ENCODE measurements at regions not wholly inside any gene's neighbourhood (a gene's known extent, or its start where the extent isn't known, plus 50 kb on each side); places are given as distances from the start of the nearest gene placed in this dataset.
"Not testable (repeated sequence)": the region's sequence is repeated elsewhere in the genome, so short reads cannot be mapped to it uniquely, and the experiment has no call there.

GRCh38 chr9:74036549-74037231, 460.4 kb upstream of the RORB start:
- no peak for DNase-seq

- no peak for DNase-seq
Observed at GRCh38 chr9:74037274-74037673, 459.9 kb upstream of the RORB start.

DNA sequence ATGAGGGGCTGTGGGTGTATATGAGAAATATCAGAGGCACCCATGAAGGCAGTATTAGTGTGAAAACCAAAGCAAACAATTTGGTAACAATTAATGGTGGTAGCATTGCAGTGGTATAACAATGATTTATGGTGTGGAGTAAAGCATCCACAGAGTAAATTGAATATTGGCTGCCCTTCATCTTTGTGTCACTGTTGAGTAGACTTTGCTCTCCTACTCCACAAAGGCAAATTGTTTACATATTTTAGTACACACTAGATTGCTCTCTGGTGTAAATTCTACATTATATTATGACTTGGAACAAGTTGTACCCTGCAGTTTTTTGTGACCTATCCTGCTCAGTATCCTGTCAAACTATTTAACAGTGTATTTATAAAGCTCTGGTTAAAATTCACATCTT, 455.5 kb upstream of the RORB start:
- no peak for DNase-seq

DNA sequence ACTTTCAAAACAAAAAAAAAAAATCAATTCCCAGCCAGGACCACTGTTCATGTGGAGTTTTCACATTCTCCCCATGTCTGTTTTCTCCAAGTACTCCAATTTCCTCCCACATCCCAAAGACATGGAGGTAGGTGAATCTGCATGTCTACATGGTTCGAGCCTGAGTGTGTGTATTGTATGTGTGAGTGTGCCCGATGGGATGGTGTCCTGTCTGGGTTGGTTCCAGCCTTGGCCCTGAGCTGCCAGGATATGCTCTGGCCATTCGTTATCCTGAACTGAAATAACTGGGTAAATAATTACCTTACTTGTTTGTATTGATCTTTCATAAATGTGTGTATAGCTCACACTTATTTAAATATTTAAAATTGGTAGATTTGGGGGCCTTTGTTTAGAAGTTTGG, 452.3 kb upstream of the RORB start:
- no peak for DNase-seq

DNA sequence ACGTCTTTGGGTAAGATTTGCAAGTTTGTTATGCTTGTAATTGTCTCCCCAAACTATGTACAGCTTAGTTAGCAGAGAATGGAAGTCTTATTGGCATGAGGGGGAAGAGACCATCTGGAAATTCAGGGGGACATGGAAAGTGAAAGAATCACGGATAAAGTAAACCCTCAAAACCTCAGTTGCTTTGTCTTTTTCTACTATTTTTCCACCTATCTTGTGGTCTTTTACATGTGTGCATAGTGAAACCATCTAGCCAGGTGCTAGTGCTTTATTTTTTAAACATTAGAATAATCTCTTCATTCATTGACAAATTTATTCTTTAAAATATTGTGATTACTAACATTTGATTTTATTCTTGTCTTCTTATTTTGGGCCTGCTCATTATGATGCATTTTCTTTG, 441.1 kb upstream of the RORB start:
- no peak for DNase-seq

GRCh38 chr9:74057051-74057450, 440.1 kb upstream of the RORB start:
- DNase-seq, result not testable (repeated sequence)

GRCh38 chr9:74064702-74065101, 432.4 kb upstream of the RORB start:
- DNase-seq, result no peak

GRCh38 chr9:74066128-74066527, 431.0 kb upstream of the RORB start:
- DNase-seq, result no peak

DNA sequence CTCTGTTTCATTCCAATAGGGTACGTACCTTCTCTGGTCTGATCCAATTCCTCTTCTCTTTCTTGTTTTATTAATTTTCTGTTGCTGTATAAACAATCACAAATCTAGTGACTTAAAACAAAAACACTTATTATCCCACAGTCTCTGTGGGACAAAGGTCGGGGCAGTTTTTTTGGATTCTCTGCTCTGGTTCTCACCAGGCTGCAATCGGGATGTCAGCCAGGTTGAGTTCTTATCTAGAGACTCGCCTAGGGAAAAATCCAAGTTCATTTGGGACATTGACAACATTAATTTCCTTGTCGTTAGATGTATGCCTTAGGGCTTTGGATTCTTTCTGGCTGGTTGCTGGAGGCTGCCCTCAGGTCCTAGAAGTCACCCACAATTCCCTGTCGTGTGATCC, 430.5 kb upstream of the RORB start:
- DNase-seq, result no peak

GRCh38 chr9:74071502-74071901, 425.6 kb upstream of the RORB start:
- no peak for DNase-seq

DNA sequence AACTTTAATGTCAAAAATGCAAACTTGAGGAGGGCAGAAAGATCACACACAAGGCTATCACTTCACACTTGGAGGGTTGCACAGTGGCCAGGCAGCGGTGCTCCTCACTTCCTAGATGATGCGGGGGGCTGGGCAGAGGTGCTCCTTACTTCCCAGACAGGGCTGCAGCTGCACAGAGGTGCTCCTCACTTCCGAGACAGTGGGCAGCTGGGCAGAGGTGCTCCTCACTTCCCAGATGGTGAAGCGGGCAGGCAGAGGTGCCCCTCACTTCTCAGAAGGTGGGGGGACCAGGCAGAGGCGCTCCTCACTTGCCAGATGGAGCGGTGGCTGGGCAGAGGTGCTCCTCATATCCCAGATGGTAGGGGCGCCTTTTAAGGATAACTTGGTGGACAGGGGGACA, 423.2 kb upstream of the RORB start:
- no peak for DNase-seq

GRCh38 chr9:74078647-74079046, 418.5 kb upstream of the RORB start:
- no peak for DNase-seq

DNA sequence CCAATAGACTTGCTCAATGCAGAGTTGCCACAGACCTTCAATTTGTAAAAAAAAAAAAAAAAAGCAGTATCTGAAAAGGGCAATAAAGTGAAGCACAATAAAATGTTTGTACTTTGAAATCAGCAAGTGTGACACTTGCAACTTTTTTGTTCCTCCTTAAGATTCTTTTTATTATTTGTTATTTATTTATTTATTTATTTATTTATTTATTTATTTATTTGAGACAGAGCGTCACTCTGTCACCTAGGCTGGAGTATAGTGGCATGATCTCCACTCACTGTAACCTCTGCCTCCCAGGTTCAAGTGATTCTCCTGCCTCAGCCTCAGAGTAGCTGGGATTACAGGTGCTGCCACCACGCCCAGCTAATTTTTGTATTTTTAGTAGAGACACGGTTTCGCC, 416.5 kb upstream of the RORB start:
- not testable (repeated sequence) for DNase-seq

GRCh38 chr9:74083681-74084433, 413.3 kb upstream of the RORB start:
- no peak for DNase-seq

DNA sequence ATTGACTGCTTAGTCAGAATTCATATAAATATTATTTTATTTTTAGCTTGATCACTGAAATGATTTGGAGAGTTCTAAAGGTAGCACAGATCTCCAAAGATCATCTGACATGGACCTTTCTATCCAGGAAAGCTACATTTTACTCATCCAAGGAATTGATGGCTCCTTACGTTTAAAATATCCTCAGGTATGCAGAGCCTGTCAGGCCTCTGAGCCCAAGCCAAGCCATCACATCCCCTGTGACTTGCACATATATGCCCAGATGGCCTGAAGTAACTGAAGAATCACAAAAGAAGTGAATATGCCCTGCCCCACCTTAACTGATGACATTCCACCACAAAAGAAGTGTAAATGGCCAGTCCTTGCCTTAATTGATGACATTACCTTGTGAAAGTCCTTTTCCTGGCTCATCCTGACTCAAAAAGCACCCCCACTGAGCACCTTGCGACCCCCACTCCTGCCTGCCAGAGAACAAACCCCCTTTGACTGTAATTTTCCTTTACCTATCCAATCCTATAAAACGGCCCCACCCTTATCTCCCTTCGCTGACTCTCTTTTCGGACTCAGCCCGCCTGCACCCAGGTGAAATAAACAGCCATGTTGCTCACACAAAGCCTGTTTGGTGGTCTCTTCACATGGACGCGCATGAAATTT, 411.6 kb upstream of the RORB start:
- not testable (repeated sequence) for DNase-seq

DNA sequence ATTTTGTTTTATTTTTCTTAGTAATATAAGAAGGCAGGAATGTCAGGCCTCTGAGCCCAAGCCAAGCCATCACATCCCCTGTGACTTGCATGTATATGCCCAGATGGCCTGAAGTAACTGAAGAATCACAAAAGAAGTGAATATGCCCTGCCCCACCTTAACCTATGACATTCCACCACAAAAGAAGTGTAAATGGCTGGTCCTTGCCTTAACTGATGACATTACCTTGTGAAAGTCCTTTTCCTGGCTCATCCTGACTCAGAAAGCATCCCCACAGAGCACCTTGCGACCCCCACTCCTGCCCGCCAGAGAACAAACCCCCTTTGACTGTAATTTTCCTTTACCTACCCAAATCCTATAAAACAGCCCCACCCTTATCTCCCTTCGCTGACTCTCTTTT, 406.2 kb upstream of the RORB start:
- DNase-seq, result not testable (repeated sequence)

DNA sequence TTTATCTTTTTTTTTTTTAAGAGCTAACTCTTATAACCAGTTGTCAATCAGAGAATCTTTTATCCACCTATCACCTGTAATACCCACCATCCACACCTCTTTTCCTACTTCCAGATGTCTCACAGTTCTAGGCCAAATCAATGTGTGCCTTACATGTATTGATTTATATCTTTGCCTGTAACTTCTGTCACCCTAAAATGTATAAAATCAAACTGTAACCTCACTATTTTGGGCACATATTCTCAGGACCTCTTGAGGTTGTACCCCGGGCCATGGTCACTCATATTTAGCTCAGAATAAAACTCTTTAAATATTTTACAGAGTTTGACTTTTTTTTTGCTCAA, 404.7 kb upstream of the RORB start:
- DNase-seq, result no peak

- not testable (repeated sequence) for DNase-seq
Observed at GRCh38 chr9:74094037-74094436, 403.1 kb upstream of the RORB start.

DNA sequence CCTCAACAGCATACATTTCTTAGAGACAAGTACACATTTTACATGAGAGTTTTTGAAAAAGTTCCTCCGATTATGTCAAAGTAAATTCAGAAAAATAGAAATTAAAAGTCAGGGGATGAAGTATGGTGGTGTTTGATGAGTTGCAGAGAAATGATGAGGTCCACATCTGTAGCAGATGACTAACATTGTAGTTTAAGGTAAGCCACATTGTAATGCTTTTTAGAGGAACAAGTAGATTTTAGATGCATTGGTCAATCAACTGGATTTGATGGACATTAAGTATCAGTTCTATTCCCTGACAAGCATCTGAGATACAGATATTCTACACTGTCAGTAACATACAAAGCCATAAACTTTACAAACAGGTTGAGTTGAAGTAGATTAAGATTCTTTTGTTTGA, 402.4 kb upstream of the RORB start:
- DNase-seq, result no peak

DNA sequence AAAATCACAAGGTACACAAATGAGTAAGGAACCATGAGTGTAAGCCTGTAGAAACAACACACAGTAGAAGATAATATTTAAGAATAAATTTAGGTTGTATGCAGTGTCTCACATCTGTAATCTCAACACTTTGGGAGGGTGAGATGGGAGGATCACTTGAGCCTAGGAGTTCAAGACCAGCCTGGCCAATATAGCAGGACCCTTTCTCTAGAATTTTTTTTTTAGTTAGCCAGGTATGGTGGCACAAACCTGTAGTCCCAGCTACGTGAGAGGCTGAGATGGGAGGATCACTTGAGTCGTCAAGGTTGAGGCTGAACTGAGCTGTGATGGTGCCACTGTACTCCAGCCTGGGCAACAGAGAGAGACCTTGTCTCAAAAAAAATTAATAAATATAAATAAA, 401.2 kb upstream of the RORB start:
- no peak for DNase-seq

GRCh38 chr9:74096420-74096819, 400.7 kb upstream of the RORB start:
- DNase-seq, result no peak

- no peak for DNase-seq
Observed at GRCh38 chr9:74100042-74100441, 397.1 kb upstream of the RORB start.

DNA sequence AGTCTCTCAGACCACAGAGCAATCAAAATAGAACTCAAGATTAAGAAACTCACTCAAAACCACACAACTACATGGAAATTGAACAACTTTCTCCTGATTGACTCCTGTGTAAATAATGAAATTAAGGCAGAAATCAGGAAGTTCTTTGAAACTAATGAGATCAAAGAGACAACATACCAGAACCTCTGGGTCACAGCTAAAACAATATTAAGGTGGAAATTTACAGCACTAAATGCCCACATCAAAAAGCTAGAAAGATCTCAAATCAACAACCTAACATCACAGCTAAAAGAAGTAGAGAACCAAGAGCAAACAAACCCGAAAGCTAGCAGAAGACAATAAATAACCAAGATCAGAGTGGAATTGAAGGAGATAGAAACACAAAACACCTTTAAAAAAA, 395.0 kb upstream of the RORB start:
- DNase-seq, result not testable (repeated sequence)

DNA sequence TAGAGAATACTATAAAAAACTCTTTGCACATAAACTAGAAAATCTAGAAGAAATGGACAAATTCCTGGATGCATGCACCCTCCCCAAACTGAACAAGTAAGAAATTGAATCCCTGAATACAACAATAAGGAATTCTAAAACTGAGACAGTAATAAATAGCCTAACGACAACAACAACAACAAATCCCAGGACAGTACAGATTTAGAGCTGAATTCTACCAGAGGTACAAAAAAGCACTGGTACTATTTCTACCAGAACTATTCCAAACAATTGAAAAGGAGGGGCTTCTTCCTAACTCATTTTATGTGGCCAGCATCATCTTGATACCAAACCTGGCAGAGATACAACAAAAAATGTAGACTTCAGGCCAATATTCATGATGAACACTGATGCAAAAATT, 394.4 kb upstream of the RORB start:
- no peak for DNase-seq
